ENCODE measurements at regions not wholly inside any gene's neighbourhood (a gene's known extent, or its start where the extent isn't known, plus 50 kb on each side); places are given as distances from the start of the nearest gene placed in this dataset.

- TF ChIP-seq CTCF (IDR thresholded peaks at IDR 0.05; ENCODE audit: borderline replicate concordance, extremely low read depth, low read length, poor library complexity, severe bottlenecking) = no peak
- TF ChIP-seq EZH2 (IDR thresholded peaks at IDR 0.05; ENCODE audit: borderline replicate concordance, low read depth, low read length, severe bottlenecking) = no peak
- DNase-seq (no peak), ATAC-seq (ENCODE audit: insufficient read depth, low read depth) (no peak)
- H3K4me2 ChIP-seq (ENCODE audit: insufficient read depth, low read length) = no peak overlapping the region
- no peak overlapping the region for H3K27ac ChIP-seq (ENCODE audit: low read length)
- H2AFZ ChIP-seq (ENCODE audit: low read depth, low read length) = no peak overlapping the region
- no peaks in the 10 kb centered on the region for H4K20me1 ChIP-seq (ENCODE audit: insufficient read depth, low read length)
- H3K9ac ChIP-seq (ENCODE audit: low read depth, low read length) = no peak overlapping the region
- no peaks in the 10 kb centered on the region for H3K79me2 ChIP-seq (ENCODE audit: insufficient read depth, low read length)
- H3K9me3 ChIP-seq (ENCODE audit: insufficient read depth, low read length, severe bottlenecking) = no peaks in the 10 kb centered on the region
- peaks cover 2% of the 10 kb centered on the region for H3K27me3 ChIP-seq (ENCODE audit: insufficient read depth, low read length, poor library complexity)
- no peak overlapping the region for H3K4me3 ChIP-seq (ENCODE audit: low read depth in 1 of 2, low read length in 2 of 2)
- H3K4me1 ChIP-seq (ENCODE audit: insufficient read depth, low read length) = no peaks in the 10 kb centered on the region
- H3K36me3 ChIP-seq (ENCODE audit: insufficient read depth, low read length) = no peaks in the 10 kb centered on the region
Observed at GRCh38 chr4:36676139-36677050, 395.0 kb downstream of the DTHD1 start.

- H4K20me1 ChIP-seq (ENCODE audit: insufficient read depth, low read length) = no peaks in the 10 kb centered on the region
- H3K9me3 ChIP-seq (ENCODE audit: insufficient read depth, low read length, severe bottlenecking) = no peaks in the 10 kb centered on the region
- no peak for DNase-seq
- peaks cover under 1% of the 10 kb centered on the region for H3K27me3 ChIP-seq (ENCODE audit: insufficient read depth, low read length, poor library complexity)
- H3K4me2 ChIP-seq (ENCODE audit: insufficient read depth, low read length) = no peak overlapping the region
- no peaks in the 10 kb centered on the region for H3K4me1 ChIP-seq (ENCODE audit: insufficient read depth, low read length)
- H2AFZ ChIP-seq (ENCODE audit: low read depth, low read length) = no peak overlapping the region
- no peaks in the 10 kb centered on the region for H3K36me3 ChIP-seq (ENCODE audit: insufficient read depth, low read length)
- H3K79me2 ChIP-seq (ENCODE audit: insufficient read depth, low read length) = no peaks in the 10 kb centered on the region
- H3K9ac ChIP-seq (ENCODE audit: low read depth, low read length) = no peak overlapping the region
- no peak overlapping the region for H3K4me3 ChIP-seq (ENCODE audit: low read depth in 1 of 2, low read length in 2 of 2)
- ATAC-seq (ENCODE audit: insufficient read depth, low read depth) = no peak
- H3K27ac ChIP-seq (ENCODE audit: low read length) = no peak overlapping the region
- TF ChIP-seq EZH2 (IDR thresholded peaks at IDR 0.05; ENCODE audit: borderline replicate concordance, low read depth, low read length, severe bottlenecking) (no peak), CTCF (IDR thresholded peaks at IDR 0.05; ENCODE audit: borderline replicate concordance, extremely low read depth, low read length, poor library complexity, severe bottlenecking) (no peak)
Observed at GRCh38 chr4:36677112-36677511, 395.7 kb downstream of the DTHD1 start.

- Histone ChIP-seq H2AFZ (ENCODE audit: low read depth, low read length) (no peak overlapping the region), H3K9ac (ENCODE audit: low read depth, low read length) (no peak overlapping the region), H3K36me3 (ENCODE audit: insufficient read depth, low read length) (no peaks in the 10 kb centered on the region), H4K20me1 (ENCODE audit: insufficient read depth, low read length) (no peaks in the 10 kb centered on the region), H3K4me3 (ENCODE audit: low read depth in 1 of 2, low read length in 2 of 2) (no peak overlapping the region), H3K27me3 (ENCODE audit: insufficient read depth, low read length, poor library complexity) (no peaks in the 10 kb centered on the region), H3K4me2 (ENCODE audit: insufficient read depth, low read length) (no peak overlapping the region), H3K27ac (ENCODE audit: low read length) (no peak overlapping the region), H3K4me1 (ENCODE audit: insufficient read depth, low read length) (no peaks in the 10 kb centered on the region), H3K9me3 (ENCODE audit: insufficient read depth, low read length, severe bottlenecking) (no peaks in the 10 kb centered on the region), H3K79me2 (ENCODE audit: insufficient read depth, low read length) (no peaks in the 10 kb centered on the region)
- ATAC-seq (ENCODE audit: insufficient read depth, low read depth) (no peak), DNase-seq (no peak)
- TF ChIP-seq EZH2 (IDR thresholded peaks at IDR 0.05; ENCODE audit: borderline replicate concordance, low read depth, low read length, severe bottlenecking) = no peak
- no peak for TF ChIP-seq CTCF (IDR thresholded peaks at IDR 0.05; ENCODE audit: borderline replicate concordance, extremely low read depth, low read length, poor library complexity, severe bottlenecking)
Observed at GRCh38 chr4:36677874-36678273, 396.5 kb downstream of the DTHD1 start.
